IPS DF 4.7 (cell line): ENCODE measurements at regions not wholly inside any gene's neighbourhood (a gene's known extent, or its start where the extent isn't known, plus 50 kb on each side); places are given as distances from the start of the nearest gene placed in this dataset.

Source experiments
- DNase-seq: peaks from one replicate; pipeline ENCODE4 v3.0.0-alpha.2; 2013; ENCODE audit warnings: low spot score; ENCODE audit errors: extremely low read depth

- no peak for DNase-seq
These were observed 226.2 kb downstream of the ACKR3 start for GRCh38 chr2:236795861-236796219.

GRCh38 chr2:236796236-236796635 is 226.6 kb downstream of the ACKR3 start:
- DNase-seq = no peak

GRCh38 chr2:236797411-236797810 is 227.8 kb downstream of the ACKR3 start:
- DNase-seq = no peak

GRCh38 chr2:236798491-236798890 is 228.9 kb downstream of the ACKR3 start:
- no peak for DNase-seq

- no peak for DNase-seq
These were observed 229.9 kb downstream of the ACKR3 start for GRCh38 chr2:236799391-236800026.

GRCh38 chr2:236802862-236803261 is 233.2 kb downstream of the ACKR3 start:
- no peak for DNase-seq

- DNase-seq = no peak
These were observed 234.0 kb downstream of the ACKR3 start for GRCh38 chr2:236803621-236804020.

GRCh38 chr2:236805800-236806531 is 236.3 kb downstream of the ACKR3 start:
- DNase-seq = no peak

- no peak for DNase-seq
These were observed 240.1 kb downstream of the ACKR3 start for GRCh38 chr2:236809716-236810115.

- no peak for DNase-seq
These were observed 241.5 kb downstream of the ACKR3 start for GRCh38 chr2:236811062-236811656.

- DNase-seq = no peak
These were observed 244.1 kb downstream of the ACKR3 start for GRCh38 chr2:236813766-236814165.

- DNase-seq = no peak
These were observed 245.0 kb downstream of the ACKR3 start for GRCh38 chr2:236814593-236814992.

- no peak for DNase-seq
These were observed 246.1 kb downstream of the ACKR3 start for GRCh38 chr2:236815746-236816145.

- no peak for DNase-seq
These were observed 246.9 kb downstream of the ACKR3 start for GRCh38 chr2:236816197-236817170.

- DNase-seq = no peak
These were observed 248.8 kb downstream of the ACKR3 start for GRCh38 chr2:236818281-236819045.

- no peak for DNase-seq
These were observed 249.8 kb downstream of the ACKR3 start for GRCh38 chr2:236819275-236820002.

GRCh38 chr2:236820763-236821344 is 251.2 kb downstream of the ACKR3 start:
- DNase-seq = no peak

GRCh38 chr2:236823041-236823629 is 253.5 kb downstream of the ACKR3 start:
- DNase-seq = no peak

GRCh38 chr2:236823963-236824362 is 254.3 kb downstream of the ACKR3 start:
- DNase-seq = no peak
